HTR-8/SVneo (cell line): ENCODE measurements at regions not wholly inside any gene's neighbourhood (a gene's known extent, or its start where the extent isn't known, plus 50 kb on each side); places are given as distances from the start of the nearest gene placed in this dataset.

Experiments
- DNase-seq: peaks from one replicate; pipeline ENCODE4 v3.0.0; 2011; ENCODE audit warnings: low spot score, mixed read lengths; ENCODE audit not compliant: insufficient read length
- FAIRE-seq: peaks from 2 replicates; lab custom pipeline; 2011; peaks lifted over from hg19 to GRCh38; lab: Jason Lieb, UNC

- FAIRE-seq = no peak
These were observed 387.0 kb downstream of the MTX2 start for GRCh38 chr2:176656038-176656775.

GRCh38 chr2:176656776-176657140 lies 387.5 kb downstream of the MTX2 start:
- DNase-seq (no peak), FAIRE-seq (no peak)

More at GRCh38 chr2:176656038-176656775, 387.0 kb downstream of the MTX2 start:
- DNase-seq = no peak

GRCh38 chr2:176657393-176657792 lies 388.2 kb downstream of the MTX2 start:
- no peak for FAIRE-seq
- no peak for DNase-seq

GRCh38 chr2:176658708-176659107 lies 389.5 kb downstream of the MTX2 start:
- no peak for DNase-seq
- no peak for FAIRE-seq

- DNase-seq = no peak
- FAIRE-seq = no peak
These were observed 393.5 kb downstream of the MTX2 start for GRCh38 chr2:176662753-176663152.

GRCh38 chr2:176664478-176664877 lies 395.2 kb downstream of the MTX2 start:
- DNase-seq = no peak
- FAIRE-seq = no peak

GRCh38 chr2:176665086-176665485 lies 395.8 kb downstream of the MTX2 start:
- FAIRE-seq = no peak

GRCh38 chr2:176668912-176669311 lies 399.7 kb downstream of the MTX2 start:
- DNase-seq (no peak), FAIRE-seq (no peak)

More at GRCh38 chr2:176665086-176665485, 395.8 kb downstream of the MTX2 start:
- DNase-seq = no peak

- DNase-seq (no peak), FAIRE-seq (no peak)
These were observed 400.3 kb downstream of the MTX2 start for GRCh38 chr2:176669398-176670174.

- DNase-seq (no peak), FAIRE-seq (no peak)
These were observed 406.2 kb downstream of the MTX2 start for GRCh38 chr2:176675271-176675949.

GRCh38 chr2:176677746-176678265 lies 408.6 kb downstream of the MTX2 start:
- DNase-seq = no peak

GRCh38 chr2:176678571-176678970 lies 409.3 kb downstream of the MTX2 start:
- no peak for FAIRE-seq
- DNase-seq = no peak

More at GRCh38 chr2:176677746-176678265, 408.6 kb downstream of the MTX2 start:
- FAIRE-seq = no peak

GRCh38 chr2:176679061-176679669 lies 409.9 kb downstream of the MTX2 start:
- no peak for DNase-seq
- no peak for FAIRE-seq

GRCh38 chr2:176680916-176681516 lies 411.8 kb downstream of the MTX2 start:
- DNase-seq = no peak
- FAIRE-seq = no peak

GRCh38 chr2:176681584-176682115 lies 412.4 kb downstream of the MTX2 start:
- DNase-seq (no peak), FAIRE-seq (no peak)

GRCh38 chr2:176682278-176682677 lies 413.0 kb downstream of the MTX2 start:
- no peak for DNase-seq
- no peak for FAIRE-seq

- DNase-seq (no peak), FAIRE-seq (no peak)
These were observed 414.4 kb downstream of the MTX2 start for GRCh38 chr2:176683618-176684111.

GRCh38 chr2:176685908-176686307 lies 416.7 kb downstream of the MTX2 start:
- no peak for FAIRE-seq
- no peak for DNase-seq

- peak; percentile 52 for FAIRE-seq
These were observed 417.1 kb downstream of the MTX2 start for GRCh38 chr2:176686328-176686727.

More at GRCh38 chr2:176686328-176686727, 417.1 kb downstream of the MTX2 start:
- DNase-seq = no peak
